ENCODE measurements at regions not wholly inside any gene's neighbourhood (a gene's known extent, or its start where the extent isn't known, plus 50 kb on each side); places are given as distances from the start of the nearest gene placed in this dataset.
A peak's percentile ranks its signal among the peaks of the same experiment; 100 is the strongest.

GRCh38 chr3:43902415-43902814, 211.7 kb downstream of the ABHD5 start:
- no peak for DNase-seq

- no peak for DNase-seq
Measured at GRCh38 chr3:43905157-43905556, 214.4 kb downstream of the ABHD5 start.

DNA sequence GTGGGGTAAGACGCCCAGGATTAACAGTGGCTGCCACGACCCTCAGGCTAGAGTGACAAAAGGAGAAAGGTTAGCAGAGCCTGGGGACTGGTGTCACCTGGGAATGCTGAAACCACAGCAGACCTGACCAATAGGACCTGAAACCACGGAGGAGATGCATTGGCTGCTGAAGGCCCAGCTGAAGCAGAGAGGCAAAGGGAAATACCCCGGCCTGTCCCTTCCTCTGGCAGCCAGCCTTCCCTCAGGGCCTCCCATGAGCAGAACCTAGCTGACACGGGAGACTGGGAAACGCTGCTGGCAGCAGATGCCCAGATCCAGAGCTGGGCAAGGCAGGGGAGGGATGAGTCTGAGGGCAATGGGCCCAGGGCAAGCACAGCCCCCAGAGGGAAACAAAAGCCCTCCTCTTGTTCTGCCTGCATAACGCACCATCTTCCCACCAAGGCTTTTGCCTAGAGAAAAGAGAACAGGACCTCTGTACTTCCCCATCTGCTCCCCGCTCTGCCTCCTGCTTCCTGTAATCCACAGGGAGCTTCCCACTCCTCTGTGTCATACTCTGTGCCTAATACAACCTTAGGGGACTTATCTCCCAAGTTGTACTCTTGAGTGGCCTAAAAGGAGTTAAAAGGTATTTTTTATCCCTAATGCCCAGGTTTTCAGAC, 216.2 kb downstream of the ABHD5 start:
- DNase-seq, result no peak

DNA sequence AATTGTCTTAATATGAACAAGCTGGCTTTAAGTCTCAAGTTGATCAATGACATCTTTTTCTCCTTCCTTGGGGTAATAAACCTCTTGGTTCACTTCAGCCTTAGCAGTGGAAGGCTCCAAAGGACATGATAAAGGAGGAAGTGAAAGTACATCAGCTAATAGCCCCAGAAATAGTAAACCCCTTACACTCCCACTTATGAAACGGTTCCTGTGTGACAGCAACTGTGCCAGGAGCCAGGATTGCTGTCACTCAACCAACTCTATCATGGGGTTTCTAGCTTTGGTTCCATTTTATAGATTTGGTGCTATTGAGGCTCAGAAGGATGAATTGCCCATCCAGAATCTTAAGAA, 216.7 kb downstream of the ABHD5 start:
- DNase-seq, result peak; percentile 95

GRCh38 chr3:43908456-43908855, 217.7 kb downstream of the ABHD5 start:
- no peak for DNase-seq

DNA sequence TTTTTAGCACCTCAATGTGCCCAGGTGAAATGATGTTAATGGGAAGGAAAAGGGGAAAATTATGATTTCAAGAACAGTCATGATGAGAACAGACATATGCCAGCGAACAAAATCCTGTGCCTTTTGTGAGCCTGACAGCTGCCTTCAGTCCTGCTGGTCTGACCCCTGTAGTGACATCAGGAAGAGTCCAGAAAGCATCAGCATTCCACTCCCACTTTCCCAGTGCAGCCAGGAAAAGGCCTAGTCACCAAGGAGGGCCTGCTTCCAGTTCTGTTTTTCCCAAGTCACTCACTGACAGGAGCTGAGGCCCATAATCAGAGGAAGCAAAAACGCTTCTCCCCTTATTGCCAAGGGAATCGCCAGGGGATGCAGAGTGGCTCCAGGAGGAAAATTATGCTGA, 218.4 kb downstream of the ABHD5 start:
- DNase-seq, result no peak

GRCh38 chr3:43910750-43911149, 220.0 kb downstream of the ABHD5 start:
- peak; percentile 53 for DNase-seq

GRCh38 chr3:43913036-43913948, 222.6 kb downstream of the ABHD5 start:
- no peak for DNase-seq

DNA sequence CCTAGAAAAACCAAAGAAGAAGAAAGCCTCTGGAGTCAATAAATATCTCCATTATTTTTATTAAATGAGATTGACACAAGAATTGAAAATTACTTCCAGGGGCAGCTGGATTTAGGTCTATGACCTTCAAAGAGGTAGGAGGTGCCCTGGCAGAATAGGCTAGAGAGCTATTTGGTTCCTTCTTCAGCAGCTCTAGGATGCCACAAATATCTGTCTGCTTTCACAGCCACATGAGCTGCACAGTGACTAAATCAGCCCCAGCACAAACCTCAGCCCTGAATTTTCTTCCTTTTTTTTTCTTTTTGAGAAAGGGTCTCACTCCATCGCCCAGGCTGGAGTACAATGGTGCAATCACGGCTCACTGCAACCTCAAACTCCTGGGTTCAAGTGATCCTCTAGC, 223.5 kb downstream of the ABHD5 start:
- DNase-seq, result peak; percentile 3

- no peak for DNase-seq
Measured at GRCh38 chr3:43915546-43915945, 224.8 kb downstream of the ABHD5 start.

DNA sequence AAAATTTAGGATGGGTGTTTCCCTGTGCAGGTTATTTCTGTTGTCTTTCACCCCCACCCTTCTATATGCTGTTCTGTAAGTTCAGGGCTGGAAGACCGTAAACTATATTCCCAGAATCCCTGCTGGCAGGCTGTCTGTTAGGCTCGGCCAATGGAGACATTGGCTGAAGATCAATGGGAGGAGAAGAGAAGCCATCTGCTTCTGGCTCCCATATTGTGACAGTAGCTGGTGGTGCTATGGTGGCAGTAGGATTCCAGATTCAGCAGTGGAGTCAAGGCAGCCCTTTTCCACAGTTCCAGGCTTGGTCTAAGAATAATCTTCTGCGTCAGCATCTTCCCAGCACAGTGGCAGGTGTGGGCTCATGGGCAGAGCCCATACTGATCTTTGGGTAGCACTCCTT, 226.6 kb downstream of the ABHD5 start:
- no peak for DNase-seq

- DNase-seq, result peak; percentile 55
Measured at GRCh38 chr3:43919029-43919428, 228.3 kb downstream of the ABHD5 start.

DNA sequence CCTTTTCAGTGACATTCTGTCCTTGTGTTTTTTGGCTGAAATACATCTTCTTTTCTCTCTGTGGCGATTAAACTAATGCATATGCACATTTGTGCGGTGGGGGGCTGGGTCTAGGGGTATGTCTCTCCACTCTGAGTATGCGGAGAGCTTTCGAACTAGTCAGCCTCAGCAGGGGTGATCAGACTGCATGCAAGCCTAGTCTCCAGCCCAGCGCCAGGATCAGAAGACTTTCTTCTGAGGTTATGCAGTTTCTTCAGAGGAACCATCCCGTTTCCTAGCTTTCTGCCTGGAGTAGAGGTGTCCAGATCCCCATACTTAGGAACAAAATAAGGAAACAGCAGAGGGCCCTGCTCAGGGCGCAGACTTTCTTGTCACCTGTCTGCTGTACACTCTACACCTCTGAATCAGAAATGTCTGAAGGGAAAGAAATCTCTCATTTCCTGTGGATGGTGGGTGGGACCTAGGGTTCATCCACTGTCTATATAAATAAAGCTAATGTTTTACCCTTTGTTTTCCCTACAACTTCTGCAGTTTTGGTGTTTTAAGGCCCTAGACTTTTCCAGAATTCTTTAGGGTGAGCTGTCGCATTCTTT, 230.4 kb downstream of the ABHD5 start:
- no peak for DNase-seq

DNA sequence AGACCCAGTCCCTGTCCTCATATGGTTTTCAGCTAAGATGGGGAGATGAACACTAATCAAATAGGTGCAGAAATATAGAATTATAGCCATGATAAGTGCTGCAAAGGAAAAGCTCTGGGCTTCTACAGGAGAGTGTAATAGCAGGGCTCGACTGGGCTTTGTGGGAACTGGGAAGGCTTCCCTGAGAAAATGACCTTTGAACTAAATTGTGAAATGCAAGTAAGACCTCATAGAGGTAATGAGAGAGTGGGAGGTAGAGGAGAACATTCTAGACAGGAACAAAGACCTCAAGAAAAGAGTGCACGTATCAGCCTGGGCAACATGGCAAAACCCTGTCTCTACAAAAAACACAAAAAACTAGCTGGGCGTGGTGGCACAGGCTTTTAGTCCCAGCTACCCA, 231.6 kb downstream of the ABHD5 start:
- no peak for DNase-seq

- DNase-seq, result no peak
Measured at GRCh38 chr3:43923104-43923882, 232.6 kb downstream of the ABHD5 start.

DNA sequence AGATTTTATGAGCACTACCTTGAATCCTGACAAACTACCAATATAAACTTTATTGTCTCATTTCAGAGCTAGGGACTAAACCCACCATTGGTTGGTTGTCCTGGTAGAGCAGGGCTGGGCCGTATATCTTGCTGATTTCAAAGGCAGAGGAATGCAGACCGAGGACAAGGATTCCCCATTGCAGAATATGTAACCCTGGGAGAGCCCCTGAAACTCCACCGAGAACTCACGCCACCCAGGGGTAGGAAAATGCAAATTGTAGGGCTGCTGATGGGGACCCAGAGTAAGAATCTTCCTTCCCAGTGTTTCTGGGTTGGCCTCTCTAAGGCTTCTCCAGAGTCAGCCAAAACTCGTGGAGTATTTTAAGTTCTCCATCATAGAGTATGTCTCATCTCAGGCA, 235.3 kb downstream of the ABHD5 start:
- no peak for DNase-seq

GRCh38 chr3:43932921-43933320, 242.2 kb downstream of the ABHD5 start:
- DNase-seq, result no peak

DNA sequence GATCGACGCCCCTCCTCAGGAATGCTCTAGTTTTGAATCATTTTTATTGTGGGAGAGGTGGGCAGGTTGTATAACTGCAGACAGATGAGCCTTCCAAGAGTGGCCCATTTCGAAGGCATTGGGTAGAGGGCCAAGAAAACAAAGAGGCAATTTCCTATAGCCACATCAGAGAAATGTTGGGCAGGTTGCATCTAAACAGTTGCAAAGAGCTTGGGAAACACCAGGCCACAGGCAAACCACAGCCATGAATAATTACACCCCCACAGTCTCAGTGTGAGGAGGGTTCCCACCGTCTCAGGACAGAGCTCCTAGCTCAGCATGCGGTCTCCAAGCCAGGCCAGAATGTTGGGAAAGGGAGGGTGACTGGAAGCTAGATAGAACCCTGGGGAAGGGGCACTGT, 257.3 kb downstream of the ABHD5 start:
- no peak for DNase-seq

GRCh38 chr3:43949594-43949993, 258.9 kb downstream of the ABHD5 start:
- DNase-seq, result peak; percentile 53

DNA sequence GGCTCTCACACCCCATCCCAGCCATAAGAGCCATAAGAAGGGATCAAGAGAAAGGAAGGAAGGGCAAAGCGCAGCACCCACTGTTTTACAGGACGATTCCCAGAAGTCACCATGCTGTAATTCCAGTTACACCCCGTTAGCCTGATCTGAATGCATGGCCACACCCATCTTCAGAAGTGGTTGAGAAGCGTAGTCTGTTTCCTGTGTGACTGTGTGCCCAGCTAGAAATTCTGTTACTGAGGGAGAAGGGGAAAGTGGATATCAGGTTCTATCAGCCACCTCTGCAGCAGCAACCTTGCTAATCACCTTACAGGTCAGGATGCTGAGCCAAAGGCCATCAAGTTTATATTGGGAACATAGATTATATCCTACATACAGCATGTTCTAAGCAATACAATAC, 260.0 kb downstream of the ABHD5 start:
- no peak for DNase-seq

DNA sequence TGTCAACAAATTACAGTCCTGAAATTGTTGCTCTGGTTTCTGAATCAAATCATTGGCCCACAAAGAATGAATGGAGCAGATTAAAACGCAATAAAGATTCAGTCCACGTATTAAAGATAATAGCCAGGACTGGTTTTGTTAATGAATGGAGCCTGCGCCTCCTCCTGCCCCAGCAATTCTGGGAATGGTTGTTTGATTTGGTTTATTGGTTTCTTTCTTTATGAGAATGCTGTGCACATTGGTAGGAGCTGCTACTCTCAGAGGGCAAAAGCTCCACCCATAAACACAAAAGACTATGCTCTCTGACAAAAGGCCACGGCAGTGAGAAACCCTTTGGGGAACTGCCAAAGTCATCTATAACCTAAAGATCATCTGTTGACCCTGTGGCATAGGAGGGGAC, 261.1 kb downstream of the ABHD5 start:
- no peak for DNase-seq

DNA sequence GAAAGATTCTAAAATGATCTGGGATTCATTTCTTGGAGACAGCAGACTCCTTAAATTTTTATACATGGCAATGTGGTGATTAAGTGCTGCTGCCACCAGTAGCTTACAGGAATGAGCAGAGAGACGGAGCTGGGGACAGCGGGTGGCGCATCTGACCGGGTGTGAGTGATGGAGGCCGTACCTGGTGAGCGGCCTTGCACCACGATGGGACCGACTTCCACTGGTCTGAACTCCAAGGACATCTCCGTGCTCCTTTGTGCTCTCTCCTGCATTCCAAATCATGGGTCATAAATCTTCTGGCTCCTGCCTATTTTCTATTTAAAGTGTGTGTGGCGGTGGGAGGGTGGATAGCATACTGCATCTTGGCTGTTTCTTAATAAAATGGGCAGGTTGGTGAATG, 262.6 kb downstream of the ABHD5 start:
- DNase-seq, result no peak

All from MV-4-11 (cell line).